ENCODE measurements at regions not wholly inside any gene's neighbourhood (a gene's known extent, or its start where the extent isn't known, plus 50 kb on each side); places are given as distances from the start of the nearest gene placed in this dataset.

DNA sequence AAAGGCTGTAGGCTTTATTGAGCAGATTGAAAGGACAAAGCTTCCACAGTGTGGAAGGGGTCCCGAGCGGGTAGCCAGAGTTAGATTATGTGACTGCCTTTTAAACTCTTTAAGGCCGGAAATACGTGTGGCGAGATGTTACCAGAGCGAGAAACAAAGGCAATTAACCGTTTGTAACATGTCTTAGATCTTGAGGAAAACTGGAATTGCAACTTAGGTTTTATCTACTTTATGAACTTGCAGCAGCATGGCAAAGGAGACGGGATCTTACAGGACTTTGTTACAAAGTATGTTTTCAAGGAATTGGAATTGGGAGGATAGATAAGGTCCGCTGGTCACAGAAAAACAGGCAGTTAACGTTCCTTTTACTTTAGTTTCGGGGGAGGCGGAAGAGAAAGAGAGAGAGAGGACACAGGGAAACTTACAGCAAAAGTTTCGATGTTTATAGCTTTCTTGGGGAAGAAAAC, 594.7 kb upstream of the ADGRB3 start:
- ChIA-PET POLR2A (ENCODE audit: partially characterized antibody) (interaction anchor here (1.4 to 2.4 kb wide), 8 partner anchors 10 to 34 kb away, joined by 3 to 14 read pairs (median 4); no protein-coding TSS in a partner anchor), CTCF (ENCODE audit: partially characterized antibody) (no interaction called here)
- peak overlapping the region; percentile 97 for H2BK120ac ChIP-seq (replicated peaks; ENCODE audit: low read depth, low read length)
- no peak overlapping the region for H4K5ac ChIP-seq (ENCODE audit: insufficient read length, low read depth, low read length)
- H4K8ac ChIP-seq (ENCODE audit: extremely low read depth, insufficient read depth, low read length): peak overlapping the region; percentile 47; the same call in 1 of the 2 replicates
- WGBS, 2 experiments (ENCODE audit: extremely low coverage in 1 of 2, insufficient coverage in 1 of 2, insufficient read length in 1 of 2, insufficient replicate concordance in 2 of 2, low coverage in 1 of 2, low lambda C conversion rate in 2 of 2, missing lambda C conversion rate in 1 of 2): 43% methylated on average over 13 of the region's 13 CpGs; no CpG with 5 or more reads in 1 of the 2 experiments
- H4K91ac ChIP-seq (replicated peaks; ENCODE audit: insufficient read length, low read length): peak overlapping the region; percentile 97
- FAIRE-seq (peak; percentile 24), DNase-seq (ENCODE audit: low read depth in 1 of 2, low spot score in 2 of 2) (peak in 1 of 2 experiments; percentile 46)
- H3K56ac ChIP-seq (replicated peaks; ENCODE audit: insufficient read length, low read depth, low read length): peak overlapping the region; percentile 57
- H3K79me2 ChIP-seq (ENCODE audit: control insufficient read depth in 1 of 2, insufficient read depth in 2 of 2, low read length in 2 of 2): no peaks in the 10 kb centered on the region
- H3K79me1 ChIP-seq (ENCODE audit: low read depth, low read length): no peaks in the 10 kb centered on the region
- H3K27me3 ChIP-seq (replicated peaks in 1 of 4; ENCODE audit: control insufficient read depth in 3 of 4, extremely low read depth in 1 of 4, insufficient read depth in 3 of 4, low read length in 3 of 4): no peaks in the 10 kb centered on the region
- peak overlapping the region in 1 of 4 experiments; percentile 48; a peak in 2 of 8 replicates for H3K4me3 ChIP-seq (ENCODE audit: extremely low read depth in 1 of 4, insufficient read depth in 2 of 4, low read depth in 3 of 4, low read length in 4 of 4)
- peaks cover 0 to 25% (median 16%) of the 10 kb centered on the region in 4 experiments for H3K4me1 ChIP-seq (replicated peaks in 1 of 4; ENCODE audit: control insufficient read depth in 3 of 4, insufficient read depth in 4 of 4, low read length in 3 of 4)
- H2AK5ac ChIP-seq (ENCODE audit: low read depth, low read length): no peak overlapping the region; the same call in 1 of the 2 replicates
- H2AFZ ChIP-seq (ENCODE audit: low read length): peak overlapping the region; percentile 90
- peaks cover 2 to 8% of the 10 kb centered on the region in 2 experiments; a peak in 3 of 4 replicates for H3K9me3 ChIP-seq (ENCODE audit: insufficient read depth in 2 of 2, low read depth in 1 of 2, low read length in 1 of 2)
- peak overlapping the region in 2 of 4 experiments; percentile 17 to 53; a peak in 3 of 7 replicates for H3K9ac ChIP-seq (replicated peaks in 1 of 4; ENCODE audit: extremely low read depth in 1 of 4, low read depth in 3 of 4, low read length in 3 of 4)
- H2BK15ac ChIP-seq (ENCODE audit: low read length): no peak overlapping the region
- peak overlapping the region; percentile 82 for H3K27ac ChIP-seq (ENCODE audit: low read depth, low read length)
- no peaks in the 10 kb centered on the region for H4K20me1 ChIP-seq (replicated peaks in 1 of 2; ENCODE audit: control insufficient read depth in 1 of 2, insufficient read depth in 2 of 2, low read length in 2 of 2)
- TF ChIP-seq MAFK (IDR thresholded peaks at IDR 0.05; ENCODE audit: low read depth, low read length) (no peak), TAF7 (optimal IDR thresholded peaks at IDR 0.05; ENCODE audit: borderline replicate concordance, low read depth, low read length) (no peak), NRF1 (IDR thresholded peaks at IDR 0.05; ENCODE audit: low read depth, low read length) (no peak)
- TF ChIP-seq, protein P1, sequence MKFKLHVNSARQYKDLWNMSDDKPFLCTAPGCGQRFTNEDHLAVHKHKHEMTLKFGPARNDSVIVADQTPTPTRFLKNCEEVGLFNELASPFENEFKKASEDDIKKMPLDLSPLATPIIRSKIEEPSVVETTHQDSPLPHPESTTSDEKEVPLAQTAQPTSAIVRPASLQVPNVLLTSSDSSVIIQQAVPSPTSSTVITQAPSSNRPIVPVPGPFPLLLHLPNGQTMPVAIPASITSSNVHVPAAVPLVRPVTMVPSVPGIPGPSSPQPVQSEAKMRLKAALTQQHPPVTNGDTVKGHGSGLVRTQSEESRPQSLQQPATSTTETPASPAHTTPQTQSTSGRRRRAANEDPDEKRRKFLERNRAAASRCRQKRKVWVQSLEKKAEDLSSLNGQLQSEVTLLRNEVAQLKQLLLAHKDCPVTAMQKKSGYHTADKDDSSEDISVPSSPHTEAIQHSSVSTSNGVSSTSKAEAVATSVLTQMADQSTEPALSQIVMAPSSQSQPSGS (IDR thresholded peaks at IDR 0.05; ENCODE audit: low read length): no peak
- H3K23me2 ChIP-seq (ENCODE audit: low read depth, low read length): no peaks in the 10 kb centered on the region
- no peak overlapping the region for H3K14ac ChIP-seq (ENCODE audit: insufficient read length)
- no peak overlapping the region for H3K4ac ChIP-seq (replicated peaks; ENCODE audit: insufficient read length, low read depth, low read length)
- H3K4me2 ChIP-seq (ENCODE audit: insufficient read depth in 1 of 2, low read depth in 2 of 2, low read length in 2 of 2): peak overlapping the region; percentile 58 to 62; a peak in 3 of 4 replicates
- peak overlapping the region; percentile 95 for H2BK12ac ChIP-seq (ENCODE audit: low read depth, low read length)
- peak overlapping the region; percentile 98 for H2BK5ac ChIP-seq (ENCODE audit: low read depth, low read length)
- peak overlapping the region; percentile 73 for H3K18ac ChIP-seq (ENCODE audit: extremely low read depth, low read length)
- peaks cover 0 to 11% (median 0%) of the 10 kb centered on the region in 4 experiments; a peak in 2 of 8 replicates for H3K36me3 ChIP-seq (ENCODE audit: control insufficient read depth in 2 of 4, insufficient read depth in 4 of 4, low read length in 3 of 4)
- H2BK20ac ChIP-seq (ENCODE audit: low read length): peak overlapping the region; percentile 95
- H3K23ac ChIP-seq (ENCODE audit: insufficient read length): no peak overlapping the region

All from H1 (cell line).